ENCODE measurements at regions not wholly inside any gene's neighbourhood (a gene's known extent, or its start where the extent isn't known, plus 50 kb on each side); places are given as distances from the start of the nearest gene placed in this dataset.
"Not testable (repeated sequence)": the region's sequence is repeated elsewhere in the genome, so short reads cannot be mapped to it uniquely, and the experiment has no call there.

DNA sequence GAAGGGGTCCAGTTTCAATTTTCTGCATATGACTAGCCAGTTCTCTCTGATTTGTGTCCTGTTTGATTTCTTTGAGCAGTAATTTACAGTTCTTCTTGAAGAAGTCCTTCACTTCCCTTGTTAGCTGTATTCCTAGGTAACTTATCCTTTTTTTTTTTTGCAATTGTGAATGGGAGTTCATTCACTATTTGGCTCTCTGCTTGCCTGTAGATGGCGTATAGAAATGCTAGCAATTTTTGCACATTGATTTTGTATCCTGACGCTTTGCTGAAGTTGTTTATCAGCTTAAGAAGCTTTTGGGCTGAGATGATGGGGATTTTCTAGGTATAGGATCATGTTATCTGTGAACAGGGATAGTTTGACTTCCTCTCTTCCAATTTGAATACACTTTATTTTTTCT, 77.6 kb upstream of the NID2 start:
- H3K4me3 ChIP-seq (replicated peaks in 1 of 3; ENCODE audit: low read depth in 2 of 3, low read length in 3 of 3), result no peak overlapping the region
- no peaks in the 10 kb centered on the region for H4K20me1 ChIP-seq (ENCODE audit: insufficient read depth, low read length)
- DNase-seq, result no peak
- no peak overlapping the region for H3K9ac ChIP-seq (ENCODE audit: insufficient read depth, low read length, poor library complexity, severe bottlenecking)
- intact Hi-C loops (cut with micrococcal nuclease), result no loop called here
- H3K36me3 ChIP-seq (replicated peaks in 1 of 2; ENCODE audit: control insufficient read depth in 1 of 2, insufficient read depth in 2 of 2, low read length in 2 of 2), result no peaks in the 10 kb centered on the region
- TF ChIP-seq, protein P1, sequence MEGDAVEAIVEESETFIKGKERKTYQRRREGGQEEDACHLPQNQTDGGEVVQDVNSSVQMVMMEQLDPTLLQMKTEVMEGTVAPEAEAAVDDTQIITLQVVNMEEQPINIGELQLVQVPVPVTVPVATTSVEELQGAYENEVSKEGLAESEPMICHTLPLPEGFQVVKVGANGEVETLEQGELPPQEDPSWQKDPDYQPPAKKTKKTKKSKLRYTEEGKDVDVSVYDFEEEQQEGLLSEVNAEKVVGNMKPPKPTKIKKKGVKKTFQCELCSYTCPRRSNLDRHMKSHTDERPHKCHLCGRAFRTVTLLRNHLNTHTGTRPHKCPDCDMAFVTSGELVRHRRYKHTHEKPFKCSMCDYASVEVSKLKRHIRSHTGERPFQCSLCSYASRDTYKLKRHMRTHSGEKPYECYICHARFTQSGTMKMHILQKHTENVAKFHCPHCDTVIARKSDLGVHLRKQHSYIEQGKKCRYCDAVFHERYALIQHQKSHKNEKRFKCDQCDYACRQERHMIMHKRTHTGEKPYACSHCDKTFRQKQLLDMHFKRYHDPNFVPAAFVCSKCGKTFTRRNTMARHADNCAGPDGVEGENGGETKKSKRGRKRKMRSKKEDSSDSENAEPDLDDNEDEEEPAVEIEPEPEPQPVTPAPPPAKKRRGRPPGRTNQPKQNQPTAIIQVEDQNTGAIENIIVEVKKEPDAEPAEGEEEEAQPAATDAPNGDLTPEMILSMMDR (IDR thresholded peaks at IDR 0.05), result no peak
- no peaks in the 10 kb centered on the region for H3K36me3 Mint-ChIP-seq
- no CpG with 5 or more reads among the region's 2 CpGs for WGBS (ENCODE audit: insufficient coverage)
- H3K4me1 ChIP-seq (ENCODE audit: control insufficient read depth in 1 of 2, insufficient read depth in 2 of 2, low read length in 2 of 2), result no peaks in the 10 kb centered on the region
- H3K9me3 Mint-ChIP-seq, result peaks cover 0 to 4% (median 1%) of the 10 kb centered on the region in 7 donors
- no peaks in the 10 kb centered on the region for H3K4me1 Mint-ChIP-seq
- H3K79me2 ChIP-seq (ENCODE audit: insufficient read depth, low read length), result no peaks in the 10 kb centered on the region
- H3K9me3 ChIP-seq (replicated peaks in 1 of 2; ENCODE audit: control insufficient read depth in 1 of 2, insufficient read depth in 1 of 2, low read length in 2 of 2), result no peaks in the 10 kb centered on the region
- H3K27ac Mint-ChIP-seq, result no peak overlapping the region
- no peak overlapping the region for H3K4me3 Mint-ChIP-seq
- no peak overlapping the region for H3K4me2 ChIP-seq (replicated peaks; ENCODE audit: extremely low read depth, low read length, poor library complexity, severe bottlenecking)
- peaks cover 0 to 2% (median 1%) of the 10 kb centered on the region in 3 donors for H3K27me3 Mint-ChIP-seq (ENCODE audit: low read depth in 3 of 3)
- H3K27ac ChIP-seq (ENCODE audit: low read depth in 1 of 2, low read length in 2 of 2), result no peak overlapping the region
- no peaks in the 10 kb centered on the region for H3K27me3 ChIP-seq (ENCODE audit: control insufficient read depth in 2 of 2, insufficient read depth in 2 of 2, low read length in 2 of 2)
- no peak overlapping the region for H2AFZ ChIP-seq (ENCODE audit: insufficient read depth, low read depth, low read length, poor library complexity, severe bottlenecking)

DNA sequence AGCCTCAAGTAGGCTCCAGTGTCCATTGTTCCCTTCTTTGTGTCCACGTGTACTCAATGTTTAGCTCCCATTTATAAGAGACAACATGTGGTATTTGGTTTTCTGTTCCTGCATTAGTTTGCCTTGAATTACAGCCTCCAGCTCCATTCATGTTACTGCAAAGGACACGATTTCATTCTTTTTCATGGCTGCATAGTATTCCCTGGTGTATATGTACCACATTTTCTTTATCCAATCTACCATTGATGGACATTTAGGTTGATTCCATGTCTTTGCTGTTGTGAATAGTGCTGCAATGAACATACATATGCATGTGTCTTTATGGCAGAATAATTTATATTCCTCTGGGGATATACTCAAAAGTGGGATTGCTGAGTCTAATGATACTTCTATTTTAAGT, 75.2 kb upstream of the NID2 start:
- H3K9ac ChIP-seq (ENCODE audit: insufficient read depth, low read length, poor library complexity, severe bottlenecking); H3K27me3 ChIP-seq (ENCODE audit: control insufficient read depth in 2 of 2, insufficient read depth in 2 of 2, low read length in 2 of 2); H3K4me2 ChIP-seq (replicated peaks; ENCODE audit: extremely low read depth, low read length, poor library complexity, severe bottlenecking); intact Hi-C loops (cut with micrococcal nuclease); H3K4me3 Mint-ChIP-seq; H3K36me3 Mint-ChIP-seq; H3K27me3 Mint-ChIP-seq (ENCODE audit: low read depth in 3 of 3); H2AFZ ChIP-seq (ENCODE audit: insufficient read depth, low read depth, low read length, poor library complexity, severe bottlenecking); H4K20me1 ChIP-seq (ENCODE audit: insufficient read depth, low read length); H3K9me3 ChIP-seq (replicated peaks in 1 of 2; ENCODE audit: control insufficient read depth in 1 of 2, insufficient read depth in 1 of 2, low read length in 2 of 2); DNase-seq; H3K27ac ChIP-seq (ENCODE audit: low read depth in 1 of 2, low read length in 2 of 2); H3K9me3 Mint-ChIP-seq; H3K4me1 ChIP-seq (ENCODE audit: control insufficient read depth in 1 of 2, insufficient read depth in 2 of 2, low read length in 2 of 2); H3K4me3 ChIP-seq (replicated peaks in 1 of 3; ENCODE audit: low read depth in 2 of 3, low read length in 3 of 3); H3K4me1 Mint-ChIP-seq; H3K79me2 ChIP-seq (ENCODE audit: insufficient read depth, low read length); H3K27ac Mint-ChIP-seq; H3K36me3 ChIP-seq (replicated peaks in 1 of 2; ENCODE audit: control insufficient read depth in 1 of 2, insufficient read depth in 2 of 2, low read length in 2 of 2): not testable (repeated sequence)
- no CpG with 5 or more reads among the region's 2 CpGs for WGBS (ENCODE audit: insufficient coverage)
